ENCODE measurements at regions not wholly inside any gene's neighbourhood (a gene's known extent, or its start where the extent isn't known, plus 50 kb on each side); places are given as distances from the start of the nearest gene placed in this dataset.

DNA sequence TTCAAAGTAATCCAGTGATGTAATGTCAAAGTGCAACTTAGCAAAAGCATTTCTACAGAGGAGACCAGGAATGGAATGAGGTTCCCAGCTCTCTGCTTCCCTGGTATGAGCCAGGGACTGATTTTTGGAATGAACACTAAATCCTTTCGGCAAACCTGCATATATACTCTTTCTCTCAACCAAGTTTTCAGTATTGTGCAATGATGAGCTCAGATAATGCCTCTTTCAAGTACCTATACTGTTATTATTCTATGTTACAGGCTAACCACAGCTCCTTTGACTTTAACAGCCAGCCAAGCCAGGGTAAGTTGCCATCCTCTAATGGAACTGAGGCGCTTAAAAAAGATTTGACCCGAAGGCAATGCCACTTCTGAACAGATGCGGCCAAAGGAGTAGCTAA lies 104.9 kb upstream of the FSCB start:
- no peak for TF ChIP-seq SUZ12 (IDR thresholded peaks at IDR 0.05)
- no peak for TF ChIP-seq SP1 (IDR thresholded peaks at IDR 0.05)
- no peak for TF ChIP-seq FOXM1 (IDR thresholded peaks at IDR 0.05; ENCODE audit: borderline replicate concordance)
- TF ChIP-seq FOXK2 (IDR thresholded peaks at IDR 0.05) = no peak

Measured in HEK293T (cell line).